Gastrocnemius medialis (tissue), 4 donors: ENCODE measurements at regions not wholly inside any gene's neighbourhood (a gene's known extent, or its start where the extent isn't known, plus 50 kb on each side); places are given as distances from the start of the nearest gene placed in this dataset.

Source experiments
- POLR2A ChIP-seq, 2 donors: fragments of 450-650 bp; IDR thresholded peaks; one replicate each; pipeline ENCODE4 v1.6.1; 2017; ENCODE audit warnings: antibody characterized with exemption in 2 of 2, mild to moderate bottlenecking in 2 of 2, moderate library complexity in 2 of 2
- TF ChIP-seq, protein P1 (sequence below), 5 experiments: fragments of 450-650 bp in 3 of 5; fragments of 200-600 bp in 2 of 5; sonication (generic) in 2 of 5; IDR thresholded peaks in 4 of 5; conservative IDR thresholded peaks in 1 of 5; 1 replicate in 4 of 5; 2 replicates in 1 of 5; pipeline ENCODE4 v1.5.1; 2016 to 2019; ENCODE audit warnings: antibody characterized with exemption in 5 of 5, mild to moderate bottlenecking in 3 of 5, moderate library complexity in 3 of 5

DNA sequence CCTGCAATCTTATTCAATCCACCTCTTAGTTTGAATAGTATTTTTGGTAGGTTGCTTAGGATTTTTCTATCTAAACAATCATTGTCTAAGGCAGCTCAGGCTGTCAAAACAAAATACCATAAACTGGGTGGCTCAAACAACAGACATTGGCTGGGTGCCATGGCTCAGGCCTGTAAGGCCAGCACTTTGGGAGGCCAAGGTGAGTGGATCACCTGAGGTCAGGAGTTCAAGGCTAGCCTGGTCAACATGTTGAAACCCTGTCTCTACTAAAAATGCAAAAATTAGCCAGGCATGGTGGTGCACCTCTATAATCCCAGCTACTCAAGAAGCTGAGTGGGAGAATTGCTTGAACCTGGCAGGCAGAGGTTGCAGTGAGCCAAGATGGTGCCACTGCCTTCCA is 126.7 kb downstream of the CYLD start:
- TF ChIP-seq, protein P1, sequence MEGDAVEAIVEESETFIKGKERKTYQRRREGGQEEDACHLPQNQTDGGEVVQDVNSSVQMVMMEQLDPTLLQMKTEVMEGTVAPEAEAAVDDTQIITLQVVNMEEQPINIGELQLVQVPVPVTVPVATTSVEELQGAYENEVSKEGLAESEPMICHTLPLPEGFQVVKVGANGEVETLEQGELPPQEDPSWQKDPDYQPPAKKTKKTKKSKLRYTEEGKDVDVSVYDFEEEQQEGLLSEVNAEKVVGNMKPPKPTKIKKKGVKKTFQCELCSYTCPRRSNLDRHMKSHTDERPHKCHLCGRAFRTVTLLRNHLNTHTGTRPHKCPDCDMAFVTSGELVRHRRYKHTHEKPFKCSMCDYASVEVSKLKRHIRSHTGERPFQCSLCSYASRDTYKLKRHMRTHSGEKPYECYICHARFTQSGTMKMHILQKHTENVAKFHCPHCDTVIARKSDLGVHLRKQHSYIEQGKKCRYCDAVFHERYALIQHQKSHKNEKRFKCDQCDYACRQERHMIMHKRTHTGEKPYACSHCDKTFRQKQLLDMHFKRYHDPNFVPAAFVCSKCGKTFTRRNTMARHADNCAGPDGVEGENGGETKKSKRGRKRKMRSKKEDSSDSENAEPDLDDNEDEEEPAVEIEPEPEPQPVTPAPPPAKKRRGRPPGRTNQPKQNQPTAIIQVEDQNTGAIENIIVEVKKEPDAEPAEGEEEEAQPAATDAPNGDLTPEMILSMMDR (IDR thresholded peaks at IDR 0.05 in 4 of 5, conservative IDR thresholded peaks at IDR 0.05 in 1 of 5) = no peak
- no peak for TF ChIP-seq POLR2A (IDR thresholded peaks at IDR 0.05)
